ENCODE measurements at regions not wholly inside any gene's neighbourhood (a gene's known extent, or its start where the extent isn't known, plus 50 kb on each side); places are given as distances from the start of the nearest gene placed in this dataset.
"Not testable (repeated sequence)": the region's sequence is repeated elsewhere in the genome, so short reads cannot be mapped to it uniquely, and the experiment has no call there.

DNA sequence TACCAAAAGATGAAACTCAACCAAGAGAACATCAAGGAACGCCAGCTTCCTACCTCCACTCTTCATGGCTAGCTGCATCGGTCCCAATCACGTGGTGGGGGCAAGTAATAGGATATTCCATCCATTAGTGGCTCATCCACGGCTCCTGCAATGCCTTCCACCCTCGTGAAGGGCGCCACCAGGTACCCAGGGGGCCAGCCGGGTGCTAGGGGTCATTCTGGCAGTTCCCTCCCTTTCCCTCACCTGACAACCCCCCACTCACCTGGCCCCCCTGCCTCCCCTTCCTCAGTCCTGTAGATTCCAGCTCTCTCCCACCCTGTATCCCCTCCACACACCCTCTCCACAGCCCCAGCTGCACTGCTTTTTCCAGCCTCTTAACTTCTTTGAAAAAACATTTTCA, 161.9 kb downstream of the URI1 start:
- DNase-seq (ENCODE audit: low read depth in 3 of 3) = no peak

DNA sequence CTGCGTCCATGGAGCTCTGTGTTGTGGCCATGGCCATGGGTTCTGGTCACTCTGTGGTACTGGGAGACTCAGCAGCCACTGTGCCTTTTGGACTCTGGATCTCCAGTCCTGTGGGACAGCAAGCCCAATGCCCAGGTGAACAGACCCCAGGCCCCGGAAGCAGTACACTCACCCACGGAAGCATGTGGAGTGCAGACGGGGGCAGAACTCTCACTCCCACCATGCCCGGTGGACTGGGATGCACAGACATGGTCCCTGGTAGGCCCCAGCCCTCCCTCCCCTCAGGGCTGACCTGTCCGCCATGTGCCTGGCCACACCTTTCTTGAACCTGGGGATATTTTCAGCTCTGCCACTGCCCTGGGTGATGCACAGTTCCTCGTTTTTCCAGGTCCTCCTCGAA, 163.3 kb downstream of the URI1 start:
- no peak for DNase-seq (ENCODE audit: low read depth in 3 of 3)

DNA sequence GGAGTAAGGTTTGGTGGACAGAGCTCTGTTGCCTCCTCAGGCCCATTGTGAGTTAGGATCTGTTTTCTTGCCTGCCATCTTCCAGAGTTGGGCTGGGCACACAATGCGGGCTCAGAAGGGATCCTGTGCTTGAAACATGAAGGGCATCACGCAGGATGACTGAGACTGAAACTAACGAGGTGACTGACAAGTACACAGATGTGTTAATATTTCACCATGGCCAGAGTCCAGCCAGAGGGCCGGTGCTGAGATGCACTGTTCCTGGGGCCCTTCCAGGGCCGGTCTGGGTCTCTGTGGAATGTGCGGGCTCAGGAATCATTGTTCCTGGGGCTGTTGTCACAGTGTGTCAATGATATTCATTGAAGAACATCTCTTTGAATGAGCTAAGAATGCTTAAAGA, 163.7 kb downstream of the URI1 start:
- no peak for DNase-seq (ENCODE audit: low read depth in 3 of 3)

DNA sequence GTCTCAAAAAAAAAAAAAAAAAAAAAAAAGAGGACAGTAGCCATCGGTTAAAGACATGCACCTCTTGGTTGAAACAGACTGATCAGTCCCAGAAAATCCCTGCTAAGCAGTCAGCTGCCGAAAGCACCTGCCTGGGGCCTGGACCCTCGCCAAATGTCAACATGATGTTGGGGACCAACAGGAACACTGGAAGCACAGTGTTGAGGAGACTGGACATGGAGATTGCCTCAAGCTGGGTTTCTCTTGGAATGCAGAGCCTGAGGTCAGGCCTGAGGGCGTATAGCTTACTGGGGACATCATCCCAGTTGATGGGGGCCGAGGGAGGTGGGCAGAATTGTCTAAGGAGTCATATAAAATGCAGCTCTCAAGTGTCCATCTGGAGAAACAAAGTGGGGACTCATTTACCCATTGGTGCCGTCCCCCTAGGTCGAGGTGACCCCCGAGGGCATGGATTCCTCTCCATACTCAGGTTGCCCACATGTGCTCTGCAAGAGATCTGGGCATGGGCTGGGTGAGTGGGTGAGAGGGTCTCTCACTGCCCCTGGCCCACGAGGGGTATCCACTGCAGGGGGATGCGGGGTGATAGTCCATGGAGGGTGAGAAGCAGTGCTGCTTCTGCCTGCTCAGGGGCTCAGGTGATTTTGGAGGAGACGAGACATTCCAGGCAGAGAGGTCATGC, 164.5 kb downstream of the URI1 start:
- DNase-seq (ENCODE audit: low read depth in 3 of 3) = no peak

DNA sequence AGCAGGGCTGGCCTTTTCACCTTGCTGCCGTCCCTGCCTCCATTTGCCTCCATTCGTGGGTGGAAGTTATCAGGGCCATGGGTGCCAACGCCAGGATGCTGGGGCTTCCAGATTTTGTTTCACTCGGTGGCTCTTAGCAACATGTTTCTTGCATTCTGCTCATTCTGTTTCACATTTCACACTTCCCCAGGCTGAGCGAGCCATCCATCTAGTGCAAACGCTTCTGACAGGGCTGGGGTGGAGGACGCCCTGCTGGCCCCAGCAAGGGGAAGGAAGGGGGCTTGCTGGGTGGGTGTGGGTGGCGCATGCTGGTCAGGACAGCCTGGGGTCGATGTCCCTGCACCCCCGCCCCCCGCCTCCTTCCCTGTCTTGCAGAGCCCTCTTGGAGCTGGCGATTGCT, 165.2 kb downstream of the URI1 start:
- no peak for DNase-seq (ENCODE audit: low read depth in 3 of 3)

DNA sequence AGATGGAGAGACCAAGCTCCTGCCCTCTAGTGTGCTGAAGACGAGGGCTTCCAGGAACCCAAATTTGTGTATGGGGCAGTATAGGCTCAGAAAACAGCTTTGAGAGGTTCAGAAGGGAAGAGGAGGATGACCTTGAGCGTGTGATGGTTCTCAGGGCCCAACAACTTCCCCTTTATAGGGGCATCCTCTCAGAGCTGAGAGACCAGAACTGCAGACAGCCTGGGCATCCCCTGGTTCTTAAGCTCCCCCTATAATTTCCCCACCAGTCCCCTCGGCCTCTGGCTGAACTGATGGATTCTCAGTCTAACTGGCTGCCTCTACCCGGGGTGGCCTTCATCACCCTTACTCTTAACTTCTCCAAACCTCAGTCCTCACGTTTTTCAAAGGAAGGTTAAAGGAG, 167.5 kb downstream of the URI1 start:
- no peak for DNase-seq (ENCODE audit: low read depth in 3 of 3)

DNA sequence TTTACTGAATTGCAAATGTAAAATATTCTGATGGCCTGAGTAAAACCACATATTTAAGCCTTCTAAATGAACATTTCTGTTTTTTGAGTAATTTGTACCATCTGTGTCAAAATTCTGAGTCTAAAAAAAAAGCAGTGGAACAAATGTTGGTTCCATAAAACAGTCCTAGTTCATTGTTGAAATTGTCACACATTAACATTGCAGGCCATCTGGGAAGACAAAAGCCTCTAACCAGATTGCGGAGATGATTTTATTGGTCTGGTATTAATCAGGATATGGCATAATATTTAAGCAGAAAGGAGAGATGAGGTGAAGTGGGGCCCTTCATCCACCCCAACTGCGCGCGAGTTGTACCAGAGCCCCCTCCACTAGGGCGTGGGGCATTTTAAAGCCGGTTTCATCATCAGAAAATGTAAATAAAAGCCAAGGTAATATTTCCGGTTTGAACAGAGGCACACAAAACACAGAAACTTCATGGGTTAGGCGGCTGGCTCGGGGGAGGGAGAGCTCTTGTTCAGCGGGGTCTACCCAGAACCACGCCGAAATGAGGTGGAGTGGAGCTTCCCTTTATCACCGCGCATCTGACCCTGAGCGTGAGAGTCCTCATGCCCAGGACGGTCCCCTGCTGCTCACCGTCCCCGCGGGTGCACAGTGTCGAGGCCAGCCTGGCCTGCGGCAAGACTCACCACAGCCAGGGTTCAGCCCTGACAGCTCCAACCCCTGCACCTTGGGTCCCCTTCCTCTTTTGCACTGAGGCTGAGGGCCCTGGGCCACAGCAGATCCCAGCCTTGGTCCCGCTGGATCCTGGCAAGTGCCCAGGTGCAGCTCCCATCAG, 169.2 kb downstream of the URI1 start:
- DNase-seq (ENCODE audit: low read depth in 3 of 3) = no peak

DNA sequence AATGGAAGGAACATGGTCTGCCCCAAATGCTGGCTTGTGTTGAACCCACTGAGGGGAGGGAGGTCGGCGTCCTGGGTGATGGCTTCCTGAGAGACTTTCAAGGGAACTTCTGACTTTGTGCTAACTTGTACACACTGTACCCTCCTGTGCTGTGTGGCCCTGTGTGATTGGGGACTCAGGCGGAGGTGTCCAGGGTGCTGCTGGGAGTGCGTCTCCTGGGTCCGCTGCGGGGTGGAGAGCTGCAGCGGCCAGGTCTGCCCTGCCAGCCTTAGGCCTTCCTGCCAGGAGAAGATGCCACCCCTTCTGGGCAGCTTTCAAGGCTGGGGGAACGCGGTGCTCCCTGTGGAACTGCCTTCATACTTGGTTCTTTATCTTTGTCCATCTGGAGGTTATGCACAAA, 170.1 kb downstream of the URI1 start:
- no peak for DNase-seq (ENCODE audit: low read depth in 3 of 3)

DNA sequence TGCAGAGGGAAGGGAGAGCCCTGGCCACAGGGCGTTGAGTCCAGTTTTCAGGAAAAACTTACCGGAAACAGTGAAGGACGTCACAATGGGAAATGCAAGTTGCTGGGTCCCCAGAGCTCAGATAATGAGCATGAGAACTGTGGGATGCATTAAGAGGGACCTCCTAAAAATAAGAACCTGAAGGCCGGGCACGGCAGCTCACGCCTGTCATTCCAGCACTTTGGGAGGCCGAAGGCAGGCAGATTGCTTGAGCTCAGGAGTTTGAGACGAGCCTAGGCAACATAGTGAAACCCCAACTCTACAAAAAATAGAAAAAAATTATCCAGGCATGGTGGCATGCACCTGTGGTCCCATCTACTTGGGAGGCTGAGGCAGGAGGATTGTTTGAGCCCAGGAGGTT, 170.6 kb downstream of the URI1 start:
- no peak for DNase-seq (ENCODE audit: low read depth in 3 of 3)

DNA sequence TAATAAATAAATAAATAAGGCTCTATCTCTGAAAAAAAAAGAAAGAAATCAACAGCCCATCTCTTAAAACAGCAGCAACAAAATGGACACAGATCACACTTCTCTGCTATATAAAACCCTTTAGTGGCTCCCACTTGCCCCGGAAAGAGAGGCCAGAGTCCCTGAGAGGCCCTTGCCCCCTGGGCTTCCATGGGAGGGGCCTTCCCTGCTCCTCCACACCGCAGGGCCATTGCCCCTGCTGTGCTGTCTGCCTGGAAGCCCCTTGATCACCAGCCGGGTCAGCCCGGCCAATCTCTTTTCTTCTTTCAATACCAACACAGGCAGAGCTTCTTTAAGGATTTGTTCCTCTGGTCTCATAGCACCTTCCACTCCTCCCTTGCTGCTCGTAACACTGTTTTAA, 171.1 kb downstream of the URI1 start:
- no peak for DNase-seq (ENCODE audit: low read depth in 3 of 3)

DNA sequence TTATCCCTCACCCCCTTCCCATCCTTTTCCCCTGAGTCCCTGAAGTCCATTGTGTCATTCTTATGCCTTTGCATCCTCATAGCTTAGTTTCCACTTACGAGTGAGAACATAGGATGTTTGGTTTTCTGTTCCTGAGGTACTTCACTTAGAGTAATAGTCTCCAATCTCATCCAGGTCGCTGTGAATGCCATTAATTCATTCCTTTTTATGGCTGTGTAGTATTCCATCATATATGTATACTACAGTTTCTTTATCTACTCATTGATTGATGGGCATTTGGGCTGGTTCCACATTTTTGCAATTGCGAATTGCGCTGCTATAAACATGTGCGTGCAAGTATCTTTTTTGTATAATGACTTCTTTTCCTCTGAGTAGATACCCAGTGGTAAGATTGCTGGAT, 172.1 kb downstream of the URI1 start:
- DNase-seq (ENCODE audit: low read depth in 3 of 3) = not testable (repeated sequence)

DNA sequence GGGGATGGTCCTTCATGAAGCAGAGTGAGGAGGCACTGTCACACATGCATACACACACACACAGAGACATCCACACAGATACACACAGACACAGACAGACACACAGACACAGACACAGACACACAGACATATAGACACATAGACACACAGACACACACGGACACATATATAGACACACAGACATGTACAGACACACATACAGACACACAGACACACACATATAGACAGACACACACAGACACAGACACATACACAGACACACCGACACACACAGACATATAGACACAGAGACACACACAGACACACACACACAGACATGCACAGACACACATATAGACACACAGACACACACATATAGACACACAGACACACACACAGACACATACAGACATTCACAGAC, 173.9 kb downstream of the URI1 start:
- no peak for DNase-seq (ENCODE audit: low read depth in 3 of 3)

DNA sequence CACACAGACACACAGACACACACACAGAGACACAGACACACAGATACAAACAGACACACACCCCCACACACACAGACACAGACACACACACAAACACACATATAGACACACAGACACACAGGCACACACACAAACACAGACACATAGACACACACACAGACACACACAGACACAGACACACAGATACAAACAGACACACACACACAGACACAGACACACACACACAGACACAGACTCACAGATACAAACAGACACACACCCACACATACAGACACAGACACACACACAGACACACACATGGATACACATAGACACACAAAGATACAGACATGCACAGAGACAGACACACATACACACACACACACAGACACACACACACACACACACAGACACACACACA, 174.5 kb downstream of the URI1 start:
- DNase-seq (ENCODE audit: low read depth in 3 of 3) = no peak

DNA sequence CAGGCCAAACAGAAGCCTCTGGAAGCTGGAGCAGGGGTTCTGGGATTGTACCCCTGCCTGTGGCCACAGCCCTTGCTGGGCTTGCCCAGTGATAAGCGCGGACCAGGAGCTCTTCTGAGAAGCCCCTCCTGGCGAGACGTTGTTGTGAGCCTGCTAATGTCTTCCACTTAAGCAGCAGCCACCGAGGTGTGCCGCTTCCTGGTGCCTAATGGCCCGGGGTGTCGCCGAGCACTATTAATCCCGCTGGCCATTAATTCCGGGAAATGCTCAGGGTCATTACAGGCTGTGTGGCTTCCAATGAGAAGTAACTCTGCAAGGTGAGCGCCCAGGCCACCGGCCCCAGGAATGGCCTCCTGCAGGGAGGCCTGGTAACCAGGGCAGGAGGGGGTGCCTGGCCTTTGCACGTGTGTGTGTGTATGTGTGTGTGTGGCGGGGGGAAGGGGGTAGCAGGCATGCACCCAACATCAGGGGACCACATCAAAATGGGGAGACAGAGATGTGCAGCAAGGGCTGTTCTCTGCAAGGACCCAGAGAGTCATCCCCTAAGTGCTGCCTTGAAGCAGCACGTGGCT, 175.0 kb downstream of the URI1 start:
- DNase-seq (ENCODE audit: low read depth in 3 of 3) = no peak

DNA sequence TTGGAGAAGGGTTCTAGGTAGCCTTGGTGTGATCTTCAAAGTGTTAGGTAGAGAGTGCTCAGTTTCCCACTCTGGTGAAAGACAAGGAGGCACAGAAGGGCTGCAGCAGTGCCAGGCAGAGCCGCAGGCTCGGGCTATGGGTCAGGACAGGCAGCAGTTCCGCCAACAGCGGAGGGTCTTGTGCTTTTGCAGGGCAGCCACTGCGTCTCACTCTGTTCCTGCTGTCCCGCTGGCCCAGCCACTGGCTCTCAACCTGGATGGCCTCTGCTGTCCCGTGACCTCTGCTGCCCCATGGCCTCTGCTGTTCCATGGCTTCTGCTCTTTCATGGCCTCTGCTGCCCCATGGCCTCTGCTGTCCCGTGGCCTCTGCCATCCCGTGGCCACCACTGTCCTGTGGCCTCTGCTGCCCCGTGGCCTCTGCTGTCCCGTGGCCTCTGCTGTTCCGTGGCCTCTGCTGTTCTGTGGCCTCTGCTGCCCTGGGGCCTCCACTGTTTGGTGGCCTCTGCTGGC, 175.7 kb downstream of the URI1 start:
- no peak for DNase-seq (ENCODE audit: low read depth in 3 of 3)

DNA sequence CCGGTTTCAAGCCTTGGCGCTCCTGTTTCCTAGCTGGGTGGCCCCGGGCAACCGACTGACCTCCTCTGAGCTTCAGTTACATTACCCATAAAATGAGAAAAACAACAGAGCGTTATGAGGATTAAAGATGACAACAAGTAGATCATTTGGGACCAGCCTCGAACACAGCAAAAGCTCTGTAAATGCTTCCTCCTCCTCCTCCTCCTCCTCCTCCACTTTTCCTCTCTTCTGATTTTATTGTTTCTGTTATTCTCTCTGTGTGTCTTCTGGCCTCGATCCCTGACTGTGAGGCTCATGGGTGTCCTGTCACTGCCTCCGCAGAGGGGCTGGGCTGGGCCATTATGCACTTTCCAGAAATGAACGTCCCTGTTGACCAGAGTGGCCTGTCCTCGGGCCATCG, 176.2 kb downstream of the URI1 start:
- no peak for DNase-seq (ENCODE audit: low read depth in 3 of 3)

DNA sequence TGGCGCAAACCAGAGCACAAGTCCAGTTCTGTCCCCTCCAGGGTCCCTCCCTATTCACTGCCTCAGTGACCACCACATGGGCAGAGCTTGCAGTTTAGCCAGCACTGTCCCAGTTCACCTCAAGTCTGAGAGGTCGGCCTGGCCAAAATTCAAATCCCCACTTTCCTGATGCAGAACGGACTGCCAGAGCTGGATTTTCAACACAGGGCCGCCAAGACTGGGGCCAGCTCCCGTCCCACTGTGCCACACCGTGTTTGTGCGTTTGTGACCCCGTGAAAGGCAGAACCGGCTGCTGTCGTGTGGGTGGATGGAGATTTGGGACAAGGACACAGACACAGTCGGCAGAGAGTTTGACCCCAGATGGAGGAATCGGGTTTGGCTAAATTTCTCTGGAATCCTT, 176.7 kb downstream of the URI1 start:
- DNase-seq (ENCODE audit: low read depth in 3 of 3) = no peak

DNA sequence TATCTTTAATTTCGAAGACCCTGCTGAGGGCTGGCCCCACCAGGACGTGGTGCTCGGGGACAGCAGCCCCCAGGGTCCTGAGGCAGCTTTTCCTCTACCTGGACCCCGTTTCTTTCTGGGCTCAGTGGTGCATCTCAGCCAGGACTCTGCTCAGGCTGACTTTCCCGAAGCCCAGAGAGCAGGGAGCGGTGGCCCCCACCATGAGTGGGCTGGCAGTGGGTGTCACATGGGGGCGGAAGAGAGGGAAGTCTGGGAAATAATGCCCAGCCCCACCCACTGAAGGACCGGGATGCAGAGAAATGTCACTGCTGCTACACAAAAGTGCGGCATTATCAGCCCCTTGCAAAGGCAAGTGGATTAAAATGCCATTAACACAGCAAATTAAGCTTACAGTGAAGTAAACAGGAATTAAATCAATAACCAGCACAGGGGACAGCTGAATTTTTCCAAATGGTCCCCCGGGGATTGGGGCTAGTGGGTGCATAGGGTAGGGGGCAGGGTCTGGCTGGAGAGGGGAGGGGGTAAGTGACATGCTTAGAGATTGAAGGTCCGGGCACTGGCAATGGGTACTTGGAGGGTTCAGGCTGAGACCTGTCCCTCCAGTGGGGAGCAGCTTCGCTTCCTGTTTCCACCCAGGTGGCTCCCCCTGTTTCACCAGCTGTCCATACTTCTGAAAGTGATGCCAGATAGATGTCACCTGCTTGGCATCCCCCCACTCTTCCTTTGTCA, 177.3 kb downstream of the URI1 start:
- no peak for DNase-seq (ENCODE audit: low read depth in 3 of 3)

DNA sequence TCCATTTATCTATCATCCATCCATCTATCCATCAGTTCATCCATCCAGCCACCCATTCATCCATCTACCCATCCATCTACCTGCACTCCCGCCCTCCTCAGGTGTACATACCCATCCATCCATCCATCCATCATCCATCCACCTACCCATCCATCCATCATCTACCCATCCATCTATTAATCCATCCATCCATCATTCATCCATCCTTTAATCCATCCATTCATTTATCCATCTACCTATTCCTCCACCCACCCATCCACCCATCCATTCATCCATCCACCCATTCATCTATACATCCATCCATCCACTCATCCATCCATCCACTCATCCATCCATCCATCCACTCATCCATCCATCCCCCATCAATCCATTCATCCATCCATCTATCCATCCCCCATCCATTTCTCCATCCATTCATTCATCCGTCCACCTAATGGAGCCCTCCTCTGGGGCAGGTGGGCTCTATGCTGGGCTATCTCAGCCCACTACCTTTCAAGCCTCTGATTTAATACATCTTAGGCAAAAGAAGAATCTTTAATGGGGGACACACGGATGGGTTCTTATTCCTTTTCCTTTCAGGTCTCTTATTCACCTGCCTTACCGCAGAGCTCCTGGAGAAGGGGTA, 178.9 kb downstream of the URI1 start:
- no peak for DNase-seq (ENCODE audit: low read depth in 3 of 3)

DNA sequence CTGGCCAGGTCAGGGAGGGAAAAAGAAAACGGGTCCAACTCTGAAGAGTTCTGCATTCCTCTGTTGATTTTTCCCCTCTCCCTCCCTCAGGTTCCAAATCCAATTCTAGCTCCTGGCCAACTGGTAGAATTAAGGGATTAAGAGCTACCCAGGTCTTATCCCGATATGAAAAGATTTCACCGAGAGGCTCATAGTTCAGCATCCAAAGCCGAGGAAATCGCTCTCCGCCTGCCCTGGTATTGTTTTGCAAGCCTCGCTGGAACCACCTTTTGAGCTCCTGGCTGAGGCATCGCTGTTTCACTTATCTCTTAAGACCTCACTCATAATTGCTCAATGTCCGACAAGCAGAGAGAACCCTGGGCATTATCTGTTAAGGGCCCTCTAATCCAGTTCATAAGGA, 180.4 kb downstream of the URI1 start:
- DNase-seq (ENCODE audit: low read depth in 3 of 3) = no peak

DNA sequence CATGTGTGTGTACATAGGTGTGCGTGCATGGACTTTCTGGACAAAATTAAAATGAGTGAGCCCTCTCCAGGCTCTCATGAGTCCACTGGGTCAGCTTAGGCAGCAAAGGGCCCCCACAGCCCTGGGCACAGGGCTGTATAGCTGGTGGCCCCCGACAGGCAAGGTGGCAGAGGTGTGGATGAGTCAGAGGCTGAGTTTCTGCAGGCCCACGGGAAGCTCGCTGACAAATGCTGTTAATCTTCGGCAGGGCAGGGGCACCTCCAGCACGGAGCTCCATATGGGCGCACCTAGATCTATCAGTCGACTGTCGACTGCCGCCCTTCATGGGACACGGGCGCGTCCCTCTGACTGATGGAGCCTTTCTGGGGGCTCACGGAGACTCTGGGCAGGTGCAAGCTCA, 181.1 kb downstream of the URI1 start:
- DNase-seq (ENCODE audit: low read depth in 3 of 3) = no peak

DNA sequence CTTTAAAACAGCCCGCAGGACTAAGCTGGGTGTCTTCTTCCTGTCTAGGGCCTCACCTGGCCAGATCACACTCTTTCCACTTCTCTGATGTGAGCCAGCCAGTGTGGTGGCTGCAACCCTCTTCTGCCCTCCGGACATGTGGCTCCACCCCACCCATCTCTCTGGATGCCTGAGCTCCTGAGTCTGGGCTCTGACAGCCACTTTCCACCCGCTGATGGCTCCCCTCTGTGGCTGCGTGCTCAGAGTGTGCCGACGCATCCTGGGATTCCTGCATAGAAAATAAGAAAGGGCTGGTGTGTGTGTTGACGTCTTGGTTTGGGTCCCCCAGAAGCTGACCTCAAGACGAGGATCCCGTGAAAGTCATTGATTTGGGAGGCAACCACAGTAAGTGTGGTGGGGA, 181.6 kb downstream of the URI1 start:
- DNase-seq (ENCODE audit: low read depth in 3 of 3) = no peak
